Heart right ventricle (tissue), 16 donors: ENCODE measurements at regions not wholly inside any gene's neighbourhood (a gene's known extent, or its start where the extent isn't known, plus 50 kb on each side); places are given as distances from the start of the nearest gene placed in this dataset.

Experiments used
- ATAC-seq, 8 donors: fragments of 200-7000 bp; cut with Tn5 transposase; one replicate each; pipeline ENCODE4 v1.9.1; 2020; ENCODE audit warnings: mild to moderate bottlenecking in 8 of 8, moderate library complexity in 8 of 8, moderate number of reproducible peaks in 1 of 8
- DNase-seq, 2 donors: peaks; one replicate each; pipeline ENCODE4 v3.0.0-alpha.2; 2020
- H3K27ac ChIP-seq, 10 donors: fragments of 200-600 bp; sonication (generic) in 2 of 10; one replicate each; pipeline versions ENCODE4 v1.5.0 to v1.8.0; 2020 to 2022; ENCODE audit warnings: mild to moderate bottlenecking in 3 of 10
- H3K27me3 ChIP-seq, 7 donors: fragments of 200-600 bp; one replicate each; pipeline ENCODE4 v1.8.0; 2021 to 2022; ENCODE audit warnings: mild to moderate bottlenecking in 2 of 7
- H3K36me3 ChIP-seq, 9 donors: fragments of 200-600 bp; sonication (generic) in 1 of 9; one replicate each; pipeline versions ENCODE4 v1.5.0 to v1.8.0; 2020 to 2022; ENCODE audit warnings: mild to moderate bottlenecking in 2 of 9
- H3K4me1 ChIP-seq, 9 donors: fragments of 200-600 bp; sonication (generic) in 1 of 9; one replicate each; pipeline versions ENCODE4 v1.5.0 to v1.8.0; 2020 to 2022; ENCODE audit warnings: mild to moderate bottlenecking in 4 of 9
- H3K4me3 ChIP-seq, 10 donors: fragments of 200-600 bp; sonication (generic) in 2 of 10; one replicate each; pipeline versions ENCODE4 v1.5.0 to v1.8.0; 2020 to 2022; ENCODE audit warnings: mild to moderate bottlenecking in 7 of 10, moderate library complexity in 2 of 10
- H3K9me3 ChIP-seq, 11 donors: fragments of 200-600 bp in 10 of 11; sonication (generic) in 2 of 11; one replicate each; pipeline versions ENCODE4 v1.5.0 to v1.8.0; 2013 to 2022; ENCODE audit warnings: mild to moderate bottlenecking in 2 of 11, control low read depth in 1 of 11, moderate library complexity in 1 of 11
- CTCF ChIP-seq, 9 donors: fragments of 200-600 bp; sonication (generic) in 2 of 9; IDR thresholded peaks; one replicate each; pipeline versions ENCODE4 v1.5.0 to v1.8.0; 2021 to 2022; ENCODE audit warnings: antibody characterized with exemption in 9 of 9, mild to moderate bottlenecking in 5 of 9, moderate library complexity in 1 of 9
- whole genome bisulfite sequencing, 2 donors: extraction: QIAGEN DNeasy Blood & Tissue Kit; methylation state at CpG; one replicate each; pipeline ENCODE4 v1.1.7; 2013; ENCODE audit warnings: inconsistent platforms in 1 of 2; 5-methylcytosine and 5-hydroxymethylcytosine counted together
- intact Hi-C, 10 donors: fragments of 100-400 bp; cut with DNase I; formaldehyde crosslinking; loops; one replicate each; pipeline versions ENCODE4 v1.11.1 to v1.14.2; 2022
- donor health status: Arrhythmogenic right ventricular cardiomyopathy.
- donor health status: ischemic (EF 13 %, LVEDD 7.1; RV severe dilation, severe dysfunction).
- donor health status: healthy with polysubstance abuse.
- donor health status: DM: no; HTN: yes; CAD: no.
- donor health status: DM: no; HTN: no; CAD: no.
- donor health status: ischemic (EF 25% LVEDD 6.9; RV normal size, moderate dysfunction).
- donor health status: ischemic (EF 25% LVEDD 5.7; RV mildly dilated, moderate dysfunction).
- donor health status: healthy.
- donor health status: DM: yes; HTN: yes; CAD: no.
- donor health status: Ischemic cardiomyopathy.
- donor health status: ischemic (EF 35%, LVEDD 5.7; RV mildly dilated, moderate dysfunction).
- donor health status: nonischemic (EF 11% LVEDD 7.7; RV severe dilation, severe dysfunction).
- donor health status: DM: yes; HTN: yes; CAD: no.
- donor health status: PGD.
- donor health status: ischemic (EF 29% LVEDD 5.4; RV normal size, mild dysfunction).
- donor health status: nonischemic (EF 23%, LVEDD 6.1; RV moderate dilation, normal function).

GRCh38 chr7:91628742-91629141 is 251.8 kb downstream of the MTERF1 start:
- intact Hi-C loops, result loop anchor here in 1 of 10 donors (5.0 to 10.0 kb wide), 2 partner anchors 166 to 284 kb away; no protein-coding TSS in a partner anchor
- no peaks in the 10 kb centered on the region for H3K27me3 ChIP-seq
- TF ChIP-seq CTCF (IDR thresholded peaks at IDR 0.05), result no peak
- H3K4me1 ChIP-seq, result peaks cover 0 to 24% (median 15%) of the 10 kb centered on the region in 9 donors
- H3K4me3 ChIP-seq, result no peak overlapping the region
- peak overlapping the region in 1 of 10 donors; percentile 2 for H3K27ac ChIP-seq
- H3K36me3 ChIP-seq, result no peaks in the 10 kb centered on the region
- ATAC-seq, result peak in 7 of 8 donors; percentile 30 to 89 (median 74)
- H3K9me3 ChIP-seq, result no peaks in the 10 kb centered on the region
- WGBS, 2 donors, result 36 to 47% methylated on average over 5 of the region's 5 CpGs
- peak in 1 of 2 donors; percentile 39 for DNase-seq

GRCh38 chr7:91630581-91631380 is 249.7 kb downstream of the MTERF1 start:
- TF ChIP-seq CTCF (IDR thresholded peaks at IDR 0.05), result no peak
- H3K27me3 ChIP-seq, result no peaks in the 10 kb centered on the region
- H3K36me3 ChIP-seq, result no peaks in the 10 kb centered on the region
- no peak overlapping the region for H3K27ac ChIP-seq
- H3K4me1 ChIP-seq, result peaks cover 0 to 29% (median 15%) of the 10 kb centered on the region in 9 donors
- H3K9me3 ChIP-seq, result no peaks in the 10 kb centered on the region
- WGBS, 2 donors, result 93 to 98% methylated on average over 1 of the region's 1 CpG
- ATAC-seq (no peak), DNase-seq (no peak)
- intact Hi-C loops, result loop anchor here in 6 of 10 donors (5.0 to 10.0 kb wide), 6 partner anchors 286 to 546 kb away; partner anchors contain the start of gene FZD1 (in 1 of the 6)
- H3K4me3 ChIP-seq, result no peak overlapping the region

GRCh38 chr7:91632234-91632940 is 248.1 kb downstream of the MTERF1 start:
- intact Hi-C loops, result loop anchor here in 6 of 10 donors (5.0 to 10.0 kb wide), 6 partner anchors 288 to 548 kb away; partner anchors contain the start of gene FZD1 (in 1 of the 6)
- H3K27me3 ChIP-seq, result no peaks in the 10 kb centered on the region
- H3K9me3 ChIP-seq, result no peaks in the 10 kb centered on the region
- TF ChIP-seq CTCF (IDR thresholded peaks at IDR 0.05), result no peak
- H3K27ac ChIP-seq, result no peak overlapping the region
- ATAC-seq (no peak), DNase-seq (no peak)
- no peak overlapping the region for H3K4me3 ChIP-seq
- peaks cover 0 to 29% (median 15%) of the 10 kb centered on the region in 9 donors for H3K4me1 ChIP-seq
- H3K36me3 ChIP-seq, result no peaks in the 10 kb centered on the region
- 63 to 76% methylated on average over 3 of the region's 3 CpGs for WGBS, 2 donors

GRCh38 chr7:91633013-91633441 is 247.5 kb downstream of the MTERF1 start:
- intact Hi-C loops, result loop anchor here in 6 of 10 donors (5.0 to 10.0 kb wide), 6 partner anchors 288 to 548 kb away; partner anchors contain the start of gene FZD1 (in 1 of the 6)
- DNase-seq (no peak), ATAC-seq (no peak)
- WGBS, 2 donors, result 90 to 93% methylated on average over 8 of the region's 8 CpGs
- Histone ChIP-seq H3K4me1 (peaks cover 0 to 27% (median 14%) of the 10 kb centered on the region in 9 donors), H3K4me3 (no peak overlapping the region), H3K27ac (no peak overlapping the region), H3K9me3 (no peaks in the 10 kb centered on the region), H3K27me3 (no peaks in the 10 kb centered on the region), H3K36me3 (no peaks in the 10 kb centered on the region)
- TF ChIP-seq CTCF (IDR thresholded peaks at IDR 0.05), result no peak
